AG09319 (cell line): ENCODE measurements at regions not wholly inside any gene's neighbourhood (a gene's known extent, or its start where the extent isn't known, plus 50 kb on each side); places are given as distances from the start of the nearest gene placed in this dataset.

Experiments used
- DNase-seq: peaks from one replicate; pipeline ENCODE4 v3.0.0-alpha.2; 2010; ENCODE audit warnings: low read depth; ENCODE audit errors: extremely low read depth
- CTCF ChIP-seq: IDR thresholded peaks from 2 replicates; pipeline ENCODE4 v1.5.1; 2011; ENCODE audit warnings: low read depth, mild to moderate bottlenecking, inconsistent platforms, low read length, moderate library complexity

GRCh38 chr5:31122998-31123951 is 70.2 kb upstream of the CDH6 start:
- TF ChIP-seq CTCF = no peak
- DNase-seq = peak; percentile 71

GRCh38 chr5:31121224-31121623 is 72.3 kb upstream of the CDH6 start:
- TF ChIP-seq CTCF = no peak
- no peak for DNase-seq

GRCh38 chr5:31120642-31120948 is 72.9 kb upstream of the CDH6 start:
- no peak for DNase-seq
- TF ChIP-seq CTCF = no peak

GRCh38 chr5:31119938-31120641 is 73.4 kb upstream of the CDH6 start:
- no peak for TF ChIP-seq CTCF
- no peak for DNase-seq

GRCh38 chr5:31116466-31117031 is 76.9 kb upstream of the CDH6 start:
- no peak for TF ChIP-seq CTCF

GRCh38 chr5:31114817-31115216 is 78.7 kb upstream of the CDH6 start:
- DNase-seq = no peak
- no peak for TF ChIP-seq CTCF

More at GRCh38 chr5:31116466-31117031, 76.9 kb upstream of the CDH6 start:
- no peak for DNase-seq
